Stimulated activated CD8-positive, alpha-beta memory T cell treated with anti-CD3 and anti-CD28 coated beads, Interleukin-7, amount 100 ng/mL, for 4 hours (primary cell): ENCODE measurements at regions not wholly inside any gene's neighbourhood (a gene's known extent, or its start where the extent isn't known, plus 50 kb on each side); places are given as distances from the start of the nearest gene placed in this dataset.
"Not testable (repeated sequence)": the region's sequence is repeated elsewhere in the genome, so short reads cannot be mapped to it uniquely, and the experiment has no call there.

Experiments used
- DNase-seq, 2 donors: peaks; one replicate each; pipeline ENCODE4 v3.0.0-alpha.2; 2020; ENCODE audit warnings: low read depth in 2 of 2

- no peak for DNase-seq
Measured at GRCh38 chr2:132272713-132273112, 111.0 kb upstream of the ANKRD30BL start.

- not testable (repeated sequence) for DNase-seq
Measured at GRCh38 chr2:132273585-132273984, 111.8 kb upstream of the ANKRD30BL start.

GRCh38 chr2:132274000-132274399 lies 112.2 kb upstream of the ANKRD30BL start:
- no peak for DNase-seq

- no peak for DNase-seq
Measured at GRCh38 chr2:132275396-132275795, 113.6 kb upstream of the ANKRD30BL start.

- no peak for DNase-seq
Measured at GRCh38 chr2:132276571-132276981, 114.8 kb upstream of the ANKRD30BL start.

GRCh38 chr2:132278267-132278666 lies 116.5 kb upstream of the ANKRD30BL start:
- DNase-seq, result no peak

GRCh38 chr2:132279344-132279743 lies 117.6 kb upstream of the ANKRD30BL start:
- DNase-seq, result no peak

- no peak for DNase-seq
Measured at GRCh38 chr2:132279930-132280615, 118.3 kb upstream of the ANKRD30BL start.

GRCh38 chr2:132280912-132281311 lies 119.2 kb upstream of the ANKRD30BL start:
- no peak for DNase-seq

GRCh38 chr2:132282104-132282503 lies 120.4 kb upstream of the ANKRD30BL start:
- DNase-seq, result not testable (repeated sequence)

GRCh38 chr2:132282911-132283310 lies 121.2 kb upstream of the ANKRD30BL start:
- no peak for DNase-seq

GRCh38 chr2:132286289-132286911 lies 124.6 kb upstream of the ANKRD30BL start:
- DNase-seq, result not testable (repeated sequence)

GRCh38 chr2:132287910-132288309 lies 126.2 kb upstream of the ANKRD30BL start:
- not testable (repeated sequence) for DNase-seq

GRCh38 chr2:132289138-132289537 lies 127.4 kb upstream of the ANKRD30BL start:
- not testable (repeated sequence) for DNase-seq

GRCh38 chr2:132289812-132290211 lies 126.8 kb upstream of the GPR39 start:
- not testable (repeated sequence) for DNase-seq

- DNase-seq, result not testable (repeated sequence)
Measured at GRCh38 chr2:132300592-132301378, 115.8 kb upstream of the GPR39 start.

GRCh38 chr2:132304661-132305380 lies 111.8 kb upstream of the GPR39 start:
- not testable (repeated sequence) for DNase-seq

- DNase-seq, result not testable (repeated sequence)
Measured at GRCh38 chr2:132307613-132308198, 108.9 kb upstream of the GPR39 start.

GRCh38 chr2:132309203-132309602 lies 107.4 kb upstream of the GPR39 start:
- DNase-seq, result not testable (repeated sequence)

- DNase-seq, result not testable (repeated sequence)
Measured at GRCh38 chr2:132315546-132315945, 101.1 kb upstream of the GPR39 start.

- DNase-seq, result not testable (repeated sequence)
Measured at GRCh38 chr2:132317026-132317680, 99.5 kb upstream of the GPR39 start.
